ENCODE measurements at regions not wholly inside any gene's neighbourhood (a gene's known extent, or its start where the extent isn't known, plus 50 kb on each side); places are given as distances from the start of the nearest gene placed in this dataset.

GRCh38 chr16:31700200-31700529 lies 172.5 kb downstream of the AHSP start:
- Mint-ChIP-seq H3K27ac (peak overlapping the region; percentile 87), H3K4me1 (peaks cover 26% of the 10 kb centered on the region), H3K27me3 (no peaks in the 10 kb centered on the region), H3K4me3 (peak overlapping the region; percentile 92), H3K9me3 (ENCODE audit: insufficient read depth) (no peaks in the 10 kb centered on the region)
- under 1% methylated on average over 7 of the region's 8 CpGs for WGBS (ENCODE audit: insufficient coverage)
- peak overlapping the region; percentile 62 to 90 for H3K27ac ChIP-seq (ENCODE audit: low read length in 2 of 2)
- peaks cover 18 to 29% of the 10 kb centered on the region in 2 donors for H3K4me1 ChIP-seq (ENCODE audit: control insufficient read depth in 2 of 2, insufficient read depth in 2 of 2, low read length in 2 of 2)
- POLR2A ChIA-PET, result no interaction called here
- H2AFZ ChIP-seq (ENCODE audit: insufficient read depth, low read depth, low read length, poor library complexity, severe bottlenecking), result peak overlapping the region; percentile 71
- ATAC-seq (ENCODE audit: low read depth), result peak; percentile 97
- TF ChIP-seq CTCF (IDR thresholded peaks at IDR 0.05) (no peak), EZH2 (IDR thresholded peaks at IDR 0.05; ENCODE audit: borderline replicate concordance, insufficient read depth, low read depth, low read length, poor library complexity, severe bottlenecking) (no peak)
- no peaks in the 10 kb centered on the region for H3K9me3 ChIP-seq (ENCODE audit: control extremely low read depth in 1 of 3, control insufficient read depth in 2 of 3, insufficient read depth in 1 of 3, low read length in 2 of 3)
- no peak for DNase-seq
- H3K9ac ChIP-seq (ENCODE audit: low read length), result peak overlapping the region; percentile 96
- intact Hi-C loops (cut with micrococcal nuclease), result loop anchor here (1.0 kb wide), 2 partner anchors 13 to 241 kb away; partner anchors contain the start of gene ARMC5
- CTCF ChIA-PET, result interaction anchor here (8.1 kb wide), 1 partner anchor 13 kb away, joined by 38 read pairs; a partner anchor contains a TSS
- H4K20me1 ChIP-seq (ENCODE audit: control insufficient read depth, insufficient read depth, low read length, poor library complexity, severe bottlenecking), result peaks cover 29% of the 10 kb centered on the region
- H3K4me2 ChIP-seq (replicated peaks; ENCODE audit: low read depth, low read length, poor library complexity, severe bottlenecking), result peak overlapping the region; percentile 97
- H3K79me2 ChIP-seq (ENCODE audit: control insufficient read depth, insufficient read depth, low read length), result peaks cover 44% of the 10 kb centered on the region
- no peaks in the 10 kb centered on the region for H3K27me3 ChIP-seq (replicated peaks in 1 of 4; ENCODE audit: control extremely low read depth in 1 of 4, control insufficient read depth in 3 of 4, insufficient read depth in 4 of 4, low read length in 3 of 4)
- H3K4me3 ChIP-seq (ENCODE audit: control extremely low read depth in 1 of 5, extremely low read depth in 1 of 5, insufficient read depth in 1 of 5, low read depth in 2 of 5, low read length in 4 of 5), result peak overlapping the region; percentile 53 to 95 (median 80)
- H3K36me3 ChIP-seq (replicated peaks in 1 of 2; ENCODE audit: control extremely low read depth in 1 of 2, control insufficient read depth in 1 of 2, extremely low read depth in 1 of 2, insufficient read depth in 2 of 2, low read length in 1 of 2), result peaks cover 0 to 23% of the 10 kb centered on the region in 2 experiments

DNA sequence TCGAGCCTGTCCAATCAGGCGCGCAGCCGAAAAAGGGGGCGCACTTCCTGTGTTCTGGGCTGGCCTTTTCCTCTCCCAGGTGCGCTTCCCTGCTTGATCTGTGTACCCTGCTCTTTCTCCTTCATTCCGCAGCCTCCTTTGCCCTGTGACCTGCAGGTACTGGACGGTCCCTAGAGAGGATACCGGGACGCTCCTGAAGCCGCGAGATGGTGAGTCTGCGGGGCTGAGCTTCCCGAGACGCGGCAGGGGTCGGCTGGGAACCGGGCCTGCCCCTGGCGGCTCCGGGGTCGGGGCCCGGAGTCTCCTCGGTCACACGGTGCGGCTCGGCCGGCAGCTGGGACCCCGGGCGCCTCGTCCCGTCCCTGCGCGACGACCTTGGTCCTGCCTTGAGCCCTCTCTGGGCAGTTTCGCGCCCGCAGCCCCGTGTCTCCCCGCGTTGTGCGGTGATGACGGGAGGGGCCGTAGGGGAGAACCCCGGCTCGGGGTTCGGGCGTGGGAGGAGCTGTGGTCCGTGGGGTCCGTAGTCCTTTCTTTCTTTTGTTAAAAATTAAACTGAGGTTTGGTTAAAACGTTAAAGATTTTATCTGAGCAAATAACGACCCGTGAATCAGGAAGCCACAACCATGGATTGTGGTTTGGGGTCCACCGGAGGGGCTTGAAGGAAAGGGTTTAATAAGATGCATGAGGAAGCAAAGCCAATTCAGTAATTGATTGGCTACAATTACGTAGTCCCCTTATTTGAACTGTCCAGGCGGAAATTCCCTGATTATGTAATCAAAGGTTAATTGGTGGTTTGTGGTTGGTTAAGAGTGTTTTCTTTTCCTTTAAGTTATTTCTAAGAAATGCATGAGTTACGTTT lies 172.8 kb upstream of the ZNF267 start:
- Mint-ChIP-seq H3K27ac (peak overlapping the region; percentile 87), H3K9me3 (ENCODE audit: insufficient read depth) (no peaks in the 10 kb centered on the region), H3K4me3 (peak overlapping the region; percentile 92), H3K4me1 (peaks cover 26% of the 10 kb centered on the region), H3K27me3 (no peaks in the 10 kb centered on the region)
- TF ChIP-seq CTCF (IDR thresholded peaks at IDR 0.05), result no peak
- TF ChIP-seq EZH2 (IDR thresholded peaks at IDR 0.05; ENCODE audit: borderline replicate concordance, insufficient read depth, low read depth, low read length, poor library complexity, severe bottlenecking), result no peak
- peaks cover 44% of the 10 kb centered on the region for H3K79me2 ChIP-seq (ENCODE audit: control insufficient read depth, insufficient read depth, low read length)
- H3K27ac ChIP-seq (ENCODE audit: low read length in 2 of 2), result peak overlapping the region; percentile 62 to 90
- H2AFZ ChIP-seq (ENCODE audit: insufficient read depth, low read depth, low read length, poor library complexity, severe bottlenecking), result peak overlapping the region; percentile 71
- peaks cover 0 to 29% of the 10 kb centered on the region in 2 experiments for H3K36me3 ChIP-seq (replicated peaks in 1 of 2; ENCODE audit: control extremely low read depth in 1 of 2, control insufficient read depth in 1 of 2, extremely low read depth in 1 of 2, insufficient read depth in 2 of 2, low read length in 1 of 2)
- H3K9ac ChIP-seq (ENCODE audit: low read length), result peak overlapping the region; percentile 96
- peaks cover 12 to 23% of the 10 kb centered on the region in 2 donors for H3K4me1 ChIP-seq (ENCODE audit: control insufficient read depth in 2 of 2, insufficient read depth in 2 of 2, low read length in 2 of 2)
- ChIA-PET CTCF (interaction anchor here (8.1 kb wide), 1 partner anchor 12 kb away, joined by 38 read pairs; a partner anchor contains a TSS), POLR2A (no interaction called here)
- no peaks in the 10 kb centered on the region for H3K27me3 ChIP-seq (replicated peaks in 1 of 4; ENCODE audit: control extremely low read depth in 1 of 4, control insufficient read depth in 3 of 4, insufficient read depth in 4 of 4, low read length in 3 of 4)
- peak overlapping the region; percentile 53 to 95 (median 80) for H3K4me3 ChIP-seq (ENCODE audit: control extremely low read depth in 1 of 5, extremely low read depth in 1 of 5, insufficient read depth in 1 of 5, low read depth in 2 of 5, low read length in 4 of 5)
- no peaks in the 10 kb centered on the region for H3K9me3 ChIP-seq (ENCODE audit: control extremely low read depth in 1 of 3, control insufficient read depth in 2 of 3, insufficient read depth in 1 of 3, low read length in 2 of 3)
- DNase-seq (peak; percentile 90), ATAC-seq (ENCODE audit: low read depth) (peak; percentile 29)
- peaks cover 35% of the 10 kb centered on the region for H4K20me1 ChIP-seq (ENCODE audit: control insufficient read depth, insufficient read depth, low read length, poor library complexity, severe bottlenecking)
- 1% methylated on average over 55 of the region's 56 CpGs for WGBS (ENCODE audit: insufficient coverage)
- intact Hi-C loops (cut with micrococcal nuclease), result loop anchor here (1.0 kb wide), 2 partner anchors 13 to 241 kb away; partner anchors contain the start of gene ARMC5
- peak overlapping the region; percentile 97 for H3K4me2 ChIP-seq (replicated peaks; ENCODE audit: low read depth, low read length, poor library complexity, severe bottlenecking)
